NCI-H345 treated with DMSO at 0.1 percent for 48 hours (cell line): ENCODE measurements at regions not wholly inside any gene's neighbourhood (a gene's known extent, or its start where the extent isn't known, plus 50 kb on each side); places are given as distances from the start of the nearest gene placed in this dataset.
A peak's percentile ranks its signal among the peaks of the same experiment; 100 is the strongest.

Source experiments
- DNase-seq: peaks from one replicate; lab custom pipeline; 2025; ENCODE audit not compliant: unreplicated experiment; lab: John Stamatoyannopoulos, UW

DNA sequence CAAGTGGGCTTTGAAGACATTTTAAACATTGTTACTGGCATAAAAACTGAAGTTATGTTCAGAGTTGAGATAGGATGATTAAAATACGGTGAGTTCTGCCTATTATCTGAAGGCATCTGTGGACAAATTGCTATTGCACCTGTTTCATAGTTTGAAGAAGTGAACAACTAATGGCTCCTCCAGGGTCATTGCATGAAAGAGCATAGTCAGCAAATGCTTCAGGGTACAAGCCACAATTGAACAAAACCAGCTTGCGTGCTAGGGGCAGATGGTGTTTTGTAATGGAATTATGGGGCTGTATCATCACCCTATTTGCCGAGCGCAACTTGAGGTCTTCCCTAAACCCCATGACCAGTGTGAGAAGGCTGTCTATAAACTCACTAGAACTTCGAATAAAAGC is 369.1 kb downstream of the MTRR start:
- DNase-seq: no peak

GRCh38 chr5:8239198-8239597 is 370.2 kb downstream of the MTRR start:
- no peak for DNase-seq

DNA sequence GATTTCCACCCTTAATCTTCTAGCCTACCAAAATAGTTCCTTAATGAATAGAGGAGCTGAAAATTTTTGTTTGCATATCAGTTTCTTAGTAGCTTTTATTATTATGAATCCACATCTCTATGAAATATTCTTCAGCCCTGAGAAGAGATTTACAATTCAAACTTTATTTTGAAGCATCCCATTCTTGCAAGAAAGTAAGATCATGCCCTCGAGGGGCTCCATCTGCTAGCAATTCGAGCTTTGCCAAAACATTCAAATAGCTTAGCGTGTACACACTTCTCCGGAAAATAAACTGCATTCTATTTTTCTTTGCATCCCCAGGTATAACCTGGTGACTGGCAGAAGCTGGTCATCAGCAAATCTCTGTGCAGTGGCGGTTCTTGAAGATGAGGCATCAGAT is 370.7 kb downstream of the MTRR start:
- no peak for DNase-seq

DNA sequence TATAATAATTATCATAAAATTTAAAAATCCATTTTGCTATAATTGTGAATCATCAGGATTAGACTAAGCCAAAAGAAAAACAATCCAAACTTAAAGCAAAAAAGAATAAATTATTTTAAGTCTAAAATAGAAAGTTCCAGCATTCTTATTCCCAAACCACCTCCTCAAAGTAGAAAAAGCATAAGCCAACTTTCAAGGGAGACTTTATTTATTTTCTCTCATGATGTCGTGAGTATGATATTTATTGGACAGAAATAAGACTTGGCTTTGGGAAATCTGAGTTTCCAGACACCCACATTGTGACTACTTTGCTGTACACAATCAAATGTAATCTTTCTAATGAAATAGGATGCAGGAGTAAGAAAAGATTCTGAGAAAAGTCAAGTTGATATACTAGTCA is 372.1 kb downstream of the MTRR start:
- no peak for DNase-seq

DNA sequence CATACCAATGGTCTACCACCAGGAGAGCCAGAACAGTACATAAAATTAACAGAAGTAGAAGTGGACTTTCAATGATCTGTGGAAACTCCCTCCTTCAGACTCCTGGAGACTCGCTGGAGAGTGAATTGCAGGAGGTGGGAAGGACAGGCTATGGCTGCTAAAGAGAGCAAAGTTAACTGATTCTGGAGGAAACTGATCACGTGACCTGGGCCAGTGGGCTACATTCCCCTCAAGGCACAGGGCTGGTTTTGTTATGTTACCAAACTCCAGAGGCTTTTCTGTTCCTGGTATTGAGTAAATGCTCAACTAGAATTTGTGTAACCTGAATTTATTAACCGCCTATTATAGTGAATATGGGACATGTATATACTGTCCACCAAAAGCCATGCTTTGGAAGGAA is 372.6 kb downstream of the MTRR start:
- no peak for DNase-seq

DNA sequence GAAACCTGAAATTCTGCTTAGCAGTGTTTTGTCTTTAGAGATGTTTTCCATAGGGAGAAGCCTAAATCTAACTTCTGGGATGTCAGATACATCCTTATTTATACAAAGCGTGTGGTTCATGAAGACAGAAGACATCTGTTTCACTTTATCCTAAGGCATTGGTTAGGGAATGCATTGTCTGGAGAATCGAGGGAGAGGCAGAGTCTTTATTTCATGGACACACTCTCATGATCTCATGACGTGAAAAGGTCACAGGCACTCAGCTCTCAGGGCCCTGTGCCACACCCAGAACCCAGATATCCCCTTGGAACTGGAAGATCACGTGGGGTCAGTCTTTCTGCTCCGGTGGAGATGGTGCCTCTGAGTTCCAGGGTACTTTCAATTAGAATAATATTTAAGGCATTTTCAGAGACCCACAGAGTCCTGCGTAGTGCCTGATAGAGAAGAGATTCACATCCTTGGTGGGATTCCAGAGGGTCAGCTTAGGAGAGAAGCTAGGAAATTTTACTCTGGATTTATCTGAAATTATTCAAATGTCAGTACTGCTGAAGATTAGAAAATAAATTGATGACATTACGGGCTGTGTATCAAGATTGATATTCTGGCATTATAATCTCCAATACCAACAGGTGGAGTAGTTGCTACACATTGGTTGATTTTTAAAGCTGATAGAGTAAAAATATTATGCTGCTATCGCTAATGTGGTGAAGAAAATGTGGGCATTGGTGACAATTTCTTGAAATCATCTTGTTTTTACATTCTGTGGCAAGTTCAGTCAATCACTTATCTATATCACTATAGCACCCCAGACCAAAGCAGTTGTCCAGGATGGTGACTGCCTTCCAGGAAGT is 378.3 kb downstream of the MTRR start:
- no peak for DNase-seq

GRCh38 chr5:8253376-8253775 is 384.4 kb downstream of the MTRR start:
- no peak for DNase-seq

DNA sequence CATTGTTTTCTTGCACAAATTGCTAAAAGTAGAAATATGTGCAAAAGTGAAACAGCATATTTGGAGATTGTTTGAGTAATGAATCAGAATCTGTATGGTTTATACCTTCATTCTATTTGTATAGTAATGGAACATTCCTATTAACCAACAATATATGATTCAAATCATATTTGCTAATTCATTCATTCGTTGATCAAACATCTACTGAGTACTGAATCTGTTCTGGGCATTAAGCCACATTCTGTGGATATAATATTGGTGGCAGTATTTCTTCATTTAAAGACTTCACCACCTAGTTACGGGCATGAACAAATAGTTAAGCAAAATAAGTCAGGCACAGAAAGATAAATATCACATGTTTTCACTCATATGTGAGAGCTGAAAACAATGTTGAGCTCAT is 385.7 kb downstream of the MTRR start:
- no peak for DNase-seq

DNA sequence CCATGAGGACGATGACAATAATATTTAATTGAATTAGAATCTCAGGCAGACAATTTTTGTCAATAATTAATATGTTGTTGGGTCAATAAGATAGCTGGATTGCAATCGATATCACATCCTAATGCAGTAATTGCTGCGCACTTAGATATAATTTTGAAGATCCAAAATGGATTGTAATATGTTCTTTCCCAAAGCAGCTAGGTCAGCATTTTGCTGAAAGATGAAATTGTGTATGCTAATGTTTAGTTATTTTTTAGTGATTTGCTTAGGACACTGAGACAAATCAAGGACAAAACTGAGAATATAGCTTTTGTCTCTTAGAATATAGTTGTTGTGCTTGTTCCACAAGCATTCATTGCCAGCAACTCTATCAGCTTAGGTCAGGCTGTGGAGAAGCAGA is 389.9 kb downstream of the MTRR start:
- DNase-seq: no peak

GRCh38 chr5:8270246-8270645 is 401.3 kb downstream of the MTRR start:
- no peak for DNase-seq

DNA sequence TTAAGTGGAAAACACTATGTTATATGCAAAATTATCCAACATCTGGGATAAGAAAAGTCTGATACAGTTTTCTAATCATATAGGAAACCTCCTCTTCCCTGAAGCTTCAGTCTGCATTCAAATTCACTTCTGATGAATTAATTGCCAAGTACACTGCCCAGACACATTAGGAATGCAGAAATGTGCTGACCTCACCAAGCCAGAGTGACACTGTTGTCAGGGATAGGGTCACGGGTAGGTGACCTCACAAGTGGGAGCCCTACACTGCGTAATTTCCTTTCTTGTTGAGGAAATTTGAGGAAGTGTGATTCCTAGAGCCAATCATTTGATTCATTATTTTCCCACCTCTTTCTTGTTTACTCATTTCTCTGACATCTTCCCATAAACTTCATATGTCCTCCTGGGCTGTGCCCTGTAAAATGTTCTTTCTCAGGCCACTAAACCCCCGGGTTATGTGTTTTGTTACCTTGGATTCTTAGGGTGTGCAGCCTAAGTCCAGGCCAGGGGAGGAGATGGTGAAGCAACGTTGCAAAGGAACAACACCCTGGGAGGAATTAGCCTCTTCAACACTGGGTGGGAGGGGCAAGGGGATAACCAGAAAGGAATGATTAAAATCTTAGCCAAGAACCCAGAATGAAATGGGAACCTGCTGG is 411.9 kb downstream of the MTRR start:
- DNase-seq: no peak

- DNase-seq: peak; percentile 59
Observed at GRCh38 chr5:8288334-8288733, 419.4 kb downstream of the MTRR start.

GRCh38 chr5:8288897-8289516 is 420.1 kb downstream of the MTRR start:
- DNase-seq: no peak

- DNase-seq: no peak
Observed at GRCh38 chr5:8289779-8290178, 420.8 kb downstream of the MTRR start.

- DNase-seq: no peak
Observed at GRCh38 chr5:8290721-8291120, 421.8 kb downstream of the MTRR start.

DNA sequence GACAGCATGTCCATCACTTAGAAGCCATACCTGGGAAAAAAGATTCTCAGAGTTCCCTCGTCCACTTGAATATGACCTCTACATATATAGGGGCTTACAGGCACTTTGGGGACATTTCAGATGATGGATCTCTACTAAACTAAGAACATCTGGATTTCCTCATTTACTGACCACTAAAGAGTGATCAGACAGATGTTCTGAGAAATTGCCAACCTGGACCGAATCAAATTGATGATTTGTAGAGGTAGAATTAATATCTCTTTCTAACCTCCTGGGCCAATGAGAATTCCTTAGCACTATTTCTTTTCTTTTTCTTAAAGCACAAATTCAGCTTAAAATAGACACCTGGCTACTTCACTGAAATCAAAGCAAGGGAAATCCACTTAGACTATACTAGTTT is 422.7 kb downstream of the MTRR start:
- no peak for DNase-seq

- no peak for DNase-seq
Observed at GRCh38 chr5:8295141-8295540, 426.2 kb downstream of the MTRR start.

DNA sequence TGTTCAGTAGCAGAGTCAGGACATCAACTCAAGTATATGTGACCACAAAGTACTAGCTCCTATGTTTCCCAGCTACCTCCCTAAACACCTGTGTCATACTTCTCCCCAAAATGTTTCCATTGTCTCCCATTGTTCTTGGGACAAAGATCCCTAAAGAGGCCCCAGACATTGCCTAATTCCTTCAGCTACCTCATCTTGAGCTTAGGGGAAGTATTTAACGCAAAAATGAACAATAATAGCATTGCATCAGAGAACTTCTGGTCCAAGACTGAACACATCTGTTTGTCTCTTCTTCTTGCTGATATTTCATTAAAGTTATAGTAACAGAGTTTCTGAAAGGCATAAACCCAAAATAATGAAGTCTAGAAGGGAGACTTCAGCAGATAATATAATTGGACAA is 430.8 kb downstream of the MTRR start:
- no peak for DNase-seq

- DNase-seq: no peak
Observed at GRCh38 chr5:8304341-8304740, 435.4 kb downstream of the MTRR start.

- no peak for DNase-seq
Observed at GRCh38 chr5:8306288-8306896, 437.4 kb downstream of the MTRR start.

DNA sequence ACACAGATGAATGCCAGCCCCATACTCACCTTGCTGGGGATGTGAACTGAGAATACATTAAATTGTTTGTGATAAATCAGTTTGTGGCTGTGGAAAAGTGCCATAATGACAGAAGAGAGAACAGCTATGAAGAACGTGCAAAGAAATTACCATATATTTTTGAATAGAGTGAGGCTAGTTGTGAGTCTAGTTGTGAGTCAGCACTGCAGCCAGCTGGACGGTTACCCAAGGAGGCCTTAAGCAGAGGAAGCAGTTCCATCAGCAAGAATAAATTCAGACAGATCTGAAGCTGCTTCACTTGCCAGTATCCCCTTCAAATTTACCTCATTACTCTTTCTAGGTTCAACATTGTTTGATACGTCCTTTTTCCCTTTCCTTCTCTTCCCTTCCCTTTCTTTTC is 446.0 kb downstream of the MTRR start:
- no peak for DNase-seq
